ENCODE measurements at regions not wholly inside any gene's neighbourhood (a gene's known extent, or its start where the extent isn't known, plus 50 kb on each side); places are given as distances from the start of the nearest gene placed in this dataset.

- no peak for TF ChIP-seq CLOCK (CRISPR knock-in tag; IDR thresholded peaks at IDR 0.05; ENCODE audit: borderline replicate concordance)
- peak; percentile 73 for TF ChIP-seq SMARCE1 (IDR thresholded peaks at IDR 0.05)
- no peak for TF ChIP-seq IFI16 (CRISPR knock-in tag; IDR thresholded peaks at IDR 0.05)
- TF ChIP-seq NR2C2 (CRISPR knock-in tag; IDR thresholded peaks at IDR 0.05) = no peak
- no peak for TF ChIP-seq NR2C2 (tag; IDR thresholded peaks at IDR 0.05)
- peak; percentile 87 to 95 for TF ChIP-seq RCOR1 (IDR thresholded peaks at IDR 0.05; ENCODE audit: borderline replicate concordance in 1 of 2, low read depth in 2 of 2, low read length in 2 of 2)
- no peak for TF ChIP-seq KAT7 (CRISPR knock-in tag; IDR thresholded peaks at IDR 0.05; ENCODE audit: borderline replicate concordance)
- no peak for TF ChIP-seq NFXL1 (CRISPR knock-in tag; IDR thresholded peaks at IDR 0.05)
- no peak for TF ChIP-seq CBX8 (IDR thresholded peaks at IDR 0.05; ENCODE audit: borderline replicate concordance, extremely low read depth, low read depth, low read length, poor library complexity, severe bottlenecking)
- TF ChIP-seq POLR2AphosphoS2 (IDR thresholded peaks at IDR 0.05; ENCODE audit: low read length) = no peak
- peak; percentile 86 for TF ChIP-seq EP300 (IDR thresholded peaks at IDR 0.05; ENCODE audit: low read length)
- no peak for TF ChIP-seq ZNF121 (CRISPR knock-in tag; conservative IDR thresholded peaks at IDR 0.05)
- TF ChIP-seq ZBTB9 (CRISPR knock-in tag; IDR thresholded peaks at IDR 0.05) = no peak
- TF ChIP-seq MIER1 (IDR thresholded peaks at IDR 0.05; ENCODE audit: low read depth) = no peak
- TF ChIP-seq VEZF1 (CRISPR knock-in tag; IDR thresholded peaks at IDR 0.05) = peak; percentile 74
- peak; percentile 55; the same call in 1 of the 2 replicates for TF ChIP-seq ZBED1 (IDR thresholded peaks at IDR 0.05)
- no peak for TF ChIP-seq HEY1 (CRISPR knock-in tag; IDR thresholded peaks at IDR 0.05; ENCODE audit: borderline replicate concordance)
- peak; percentile 51; the same call in 1 of the 2 replicates for TF ChIP-seq ATF3 (IDR thresholded peaks at IDR 0.05)
- TF ChIP-seq ATF3 (CRISPR knock-in tag; conservative IDR thresholded peaks at IDR 0.05) = no peak
- no peak for TF ChIP-seq ZFX (CRISPR knock-in tag; IDR thresholded peaks at IDR 0.05)
- TF ChIP-seq ZNF717 (CRISPR knock-in tag; IDR thresholded peaks at IDR 0.05) = no peak
- no peak for TF ChIP-seq MCM2 (IDR thresholded peaks at IDR 0.05; ENCODE audit: low read depth)
- TF ChIP-seq KDM5B (IDR thresholded peaks at IDR 0.05; ENCODE audit: insufficient replicate concordance, low read depth, low read length) = no peak
- no peak for TF ChIP-seq ZNF184 (CRISPR knock-in tag; IDR thresholded peaks at IDR 0.05)
Observed at GRCh38 chr9:14395317-14396082, 81.6 kb upstream of the NFIB start (continued).

Measured in K562 (cell line).